HepG2 (cell line): ENCODE measurements at regions not wholly inside any gene's neighbourhood (a gene's known extent, or its start where the extent isn't known, plus 50 kb on each side); places are given as distances from the start of the nearest gene placed in this dataset.
A peak's percentile ranks its signal among the peaks of the same experiment; 100 is the strongest.
"Not testable (repeated sequence)": the region's sequence is repeated elsewhere in the genome, so short reads cannot be mapped to it uniquely, and the experiment has no call there.

Source experiments
- ATAC-seq: fragments of 200-7000 bp; cut with Tn5 transposase; 3 replicates; pipeline ENCODE4 v1.9.1; 2020; ENCODE audit warnings: mild to moderate bottlenecking, moderate library complexity
- BruUV-seq: library from RNA; stranded (reverse); fragments of 400-500 nt; replicated peaks from 2 replicates; lab custom pipeline; 2021; lab: Mats Ljungman, UMichigan
- CTCF ChIA-PET: fragments of 300-600 bp; formaldehyde crosslinking; extraction: SDS; loops from one replicate; lab custom pipeline; 2021; ENCODE audit warnings: low total read pairs, inconsistent platforms, low intra/inter-chr PET ratio; lab: Yijun Ruan, JAX
- POLR2A ChIA-PET: fragments of 350-600 bp; sonication (Branson Sonifier 250); formaldehyde crosslinking; loops from one replicate; lab custom pipeline; 2020; ENCODE audit warnings: antibody characterized with exemption, inconsistent platforms; lab: Yijun Ruan, JAX
- DNase-seq: peaks from one replicate; pipeline ENCODE4 v3.0.0-alpha.2; 2015; ENCODE audit warnings: low spot score
- FAIRE-seq: peaks from 3 replicates; lab custom pipeline; 2011; peaks lifted over from hg19 to GRCh38; lab: Jason Lieb, UNC
- H2AFZ ChIP-seq: one replicate; pipeline ENCODE4 v1.6.1; 2011; ENCODE audit warnings: low read length, inconsistent platforms
- H3K27ac ChIP-seq: fragments of 300-600 bp; 3 replicates; pipeline ENCODE4 v1.8.0; 2011; ENCODE audit warnings: mixed run types, mild to moderate bottlenecking, mixed read lengths, low read length, inconsistent platforms; ENCODE audit not compliant: insufficient read depth; ENCODE audit errors: extremely low read length
- H3K27me3 ChIP-seq, 2 experiments: fragments of 200-600 bp in 1 of 2; 2 replicates in 1 of 2; 3 replicates in 1 of 2; pipeline versions ENCODE4 v1.6.0 to v1.8.0; 2011; ENCODE audit warnings: low read length in 2 of 2, mild to moderate bottlenecking in 2 of 2, moderate library complexity in 2 of 2, inconsistent platforms in 1 of 2; ENCODE audit not compliant: insufficient read depth in 2 of 2, control insufficient read depth in 1 of 2
- H3K36me3 ChIP-seq, 2 experiments: fragments of 200-600 bp in 1 of 2; replicated peaks in 1 of 2; 2 replicates in 1 of 2; 3 replicates in 1 of 2; pipeline versions ENCODE4 v1.5.1 to v1.8.0; 2011; ENCODE audit warnings: low read length in 2 of 2, inconsistent platforms in 1 of 2; ENCODE audit not compliant: insufficient read depth in 2 of 2, control insufficient read depth in 1 of 2
- H3K4me1 ChIP-seq: 2 replicates; pipeline ENCODE4 v1.5.1; 2012; ENCODE audit warnings: low read length, inconsistent platforms; ENCODE audit not compliant: insufficient read depth
- H3K4me2 ChIP-seq: 2 replicates; pipeline ENCODE4 v1.6.0; 2011; ENCODE audit warnings: low read depth, low read length, inconsistent platforms
- H3K4me3 ChIP-seq, 3 experiments: fragments of 200-600 bp in 1 of 3; sonication (generic), shearing (Covaris generic) in 1 of 3; replicated peaks in 1 of 3; 2 replicates each; pipeline ENCODE4 v1.5.1; 2011 to 2016; ENCODE audit warnings: low read length in 3 of 3, inconsistent platforms in 2 of 3, low read depth in 2 of 3, mild to moderate bottlenecking in 2 of 3, control low read depth in 1 of 3, mixed read lengths in 1 of 3; ENCODE audit not compliant: insufficient read depth in 1 of 3
- H3K79me2 ChIP-seq: one replicate; pipeline ENCODE4 v1.6.1; 2011; ENCODE audit warnings: low read length, inconsistent platforms; ENCODE audit not compliant: insufficient read depth
- H3K9ac ChIP-seq: 2 replicates; pipeline ENCODE4 v1.6.0; 2011; ENCODE audit warnings: mild to moderate bottlenecking, low read depth, low read length, inconsistent platforms; ENCODE audit not compliant: insufficient read depth
- H3K9me3 ChIP-seq: 2 replicates; pipeline ENCODE4 v1.5.1; 2012; ENCODE audit warnings: mild to moderate bottlenecking, low read length
- H4K20me1 ChIP-seq: 2 replicates; pipeline ENCODE4 v1.6.0; 2011; ENCODE audit warnings: inconsistent platforms, mild to moderate bottlenecking, low read length, moderate library complexity; ENCODE audit not compliant: insufficient read depth
- WGBS: methylation state at CpG from one replicate; pipeline ENCODE4 v1.1.6; 2017; ENCODE audit warnings: low lambda C conversion rate; 5-methylcytosine and 5-hydroxymethylcytosine counted together
- in situ Hi-C: cut with HindIII; loops from 2 replicates; pipeline ENCODE4 v1.10.0; 2017; ENCODE audit warnings: low pct_unique_long_range_greater_than_20kb; ENCODE audit not compliant: extremely low pct_ligation_motif_present
- intact Hi-C: fragments of 100-400 bp; cut with micrococcal nuclease; formaldehyde crosslinking; loops from one replicate; pipeline ENCODE4 v1.10.0; 2022; ENCODE audit not compliant: unreplicated experiment

DNA sequence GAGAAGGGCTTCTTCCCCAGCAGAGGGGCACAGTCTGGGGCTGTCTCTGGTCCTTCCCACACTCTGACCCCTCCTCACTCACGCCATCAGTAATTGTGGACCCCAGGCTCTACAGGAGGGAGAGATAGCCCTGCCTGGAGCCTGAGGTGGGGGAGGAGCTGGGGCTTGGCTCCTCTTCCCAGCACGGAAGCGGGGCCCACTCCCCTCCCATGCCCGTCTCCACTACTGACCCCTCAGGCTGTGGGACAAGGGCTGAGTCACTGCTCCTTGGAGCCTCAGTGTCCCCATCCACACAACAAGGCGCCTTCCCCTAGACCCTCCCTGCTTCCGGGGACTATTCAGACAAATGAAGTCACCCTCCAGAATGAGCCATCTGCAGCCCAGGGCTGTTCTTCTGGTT, 133.1 kb downstream of the TNFRSF13B start:
- not testable (repeated sequence) for H3K9ac ChIP-seq, H3K4me2 ChIP-seq, DNase-seq

DNA sequence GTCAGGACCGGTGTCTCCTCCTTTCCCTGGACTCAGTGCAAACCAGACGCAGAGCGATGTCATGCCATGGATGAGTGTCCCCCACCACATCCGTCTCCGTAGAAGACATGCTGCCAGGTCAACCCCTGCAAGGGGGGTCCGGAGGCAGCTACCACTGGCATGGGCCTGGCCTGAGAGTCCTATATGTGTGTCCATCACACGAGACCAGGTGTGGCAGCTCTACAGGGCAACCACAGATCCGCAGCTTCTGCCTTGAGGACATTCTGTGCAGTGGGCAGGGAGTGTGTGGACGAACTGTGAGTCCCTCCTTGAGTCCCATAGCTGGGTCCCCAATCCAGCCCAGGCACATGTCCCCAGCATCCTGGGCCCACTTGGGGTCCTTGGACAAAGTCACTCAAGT, 133.6 kb downstream of the TNFRSF13B start:
- H3K9ac ChIP-seq, H3K27ac ChIP-seq, H3K4me3 ChIP-seq, H3K36me3 ChIP-seq, H3K4me1 ChIP-seq, POLR2A ChIA-PET, DNase-seq, BruUV-seq, H3K4me2 ChIP-seq, FAIRE-seq, CTCF ChIA-PET, H3K9me3 ChIP-seq, H3K27me3 ChIP-seq, intact Hi-C loops, H4K20me1 ChIP-seq, in situ Hi-C loops, H2AFZ ChIP-seq, H3K79me2 ChIP-seq: not testable (repeated sequence)
- peak; percentile 46 for ATAC-seq
- 0% methylated on average over 2 of the region's 9 CpGs for WGBS

More for the DNA sequence above, 133.1 kb downstream of the TNFRSF13B start:
- H3K79me2 ChIP-seq, CTCF ChIA-PET, POLR2A ChIA-PET, H3K36me3 ChIP-seq, H2AFZ ChIP-seq, BruUV-seq, FAIRE-seq, H3K27me3 ChIP-seq, H3K9me3 ChIP-seq, in situ Hi-C loops, H3K4me3 ChIP-seq, H3K4me1 ChIP-seq, intact Hi-C loops, H4K20me1 ChIP-seq, H3K27ac ChIP-seq: not testable (repeated sequence)
- WGBS, result no CpG with 5 or more reads among the region's 6 CpGs
- peak; percentile 23; the same call in 1 of the 3 replicates for ATAC-seq

DNA sequence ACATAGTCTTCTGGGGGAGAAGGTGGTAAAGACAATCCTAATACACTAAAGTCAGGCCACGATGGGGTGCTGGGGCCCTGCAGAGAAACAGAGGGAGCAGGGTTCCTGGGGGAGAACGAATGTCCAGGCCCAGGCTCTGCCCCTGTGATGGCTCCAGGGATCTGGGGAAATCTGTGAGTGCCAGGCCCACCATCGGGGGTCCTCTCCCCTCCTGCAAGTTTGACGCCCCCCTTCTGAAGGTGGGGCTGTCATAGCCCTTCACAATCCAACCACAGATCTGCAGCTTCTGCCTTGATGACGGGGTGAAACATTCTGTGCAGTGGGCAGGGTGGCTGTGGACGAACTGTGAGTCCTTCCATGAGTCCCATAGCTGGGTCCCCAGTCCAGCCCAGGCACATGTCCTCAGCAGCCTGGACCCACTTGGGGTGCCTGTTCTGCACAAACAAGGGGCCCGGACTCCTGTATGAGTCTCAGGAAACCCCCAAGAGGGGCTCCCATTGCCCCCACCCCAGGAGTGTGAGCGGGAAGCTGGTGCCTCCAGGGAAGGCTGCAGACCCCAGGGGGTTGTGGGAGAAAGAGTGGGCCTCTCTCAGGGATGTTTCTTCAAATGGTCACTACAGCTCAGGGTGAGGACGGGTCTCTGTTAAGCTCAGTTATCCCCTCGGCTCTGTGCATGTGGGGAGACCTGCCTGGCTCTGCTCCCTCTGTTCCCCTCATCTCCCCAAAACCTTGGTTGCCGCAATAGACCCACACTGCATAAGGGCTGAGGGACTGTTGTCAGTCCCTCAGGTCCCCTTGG, 134.3 kb downstream of the TNFRSF13B start:
- H3K9ac ChIP-seq, ATAC-seq, FAIRE-seq, in situ Hi-C loops, H3K4me1 ChIP-seq, H3K36me3 ChIP-seq, intact Hi-C loops, H3K4me2 ChIP-seq, DNase-seq, BruUV-seq, H3K79me2 ChIP-seq, H3K9me3 ChIP-seq, H3K27me3 ChIP-seq, H3K4me3 ChIP-seq, H2AFZ ChIP-seq, H3K27ac ChIP-seq, CTCF ChIA-PET, H4K20me1 ChIP-seq, POLR2A ChIA-PET: not testable (repeated sequence)
- WGBS, result no CpG with 5 or more reads among the region's 11 CpGs

DNA sequence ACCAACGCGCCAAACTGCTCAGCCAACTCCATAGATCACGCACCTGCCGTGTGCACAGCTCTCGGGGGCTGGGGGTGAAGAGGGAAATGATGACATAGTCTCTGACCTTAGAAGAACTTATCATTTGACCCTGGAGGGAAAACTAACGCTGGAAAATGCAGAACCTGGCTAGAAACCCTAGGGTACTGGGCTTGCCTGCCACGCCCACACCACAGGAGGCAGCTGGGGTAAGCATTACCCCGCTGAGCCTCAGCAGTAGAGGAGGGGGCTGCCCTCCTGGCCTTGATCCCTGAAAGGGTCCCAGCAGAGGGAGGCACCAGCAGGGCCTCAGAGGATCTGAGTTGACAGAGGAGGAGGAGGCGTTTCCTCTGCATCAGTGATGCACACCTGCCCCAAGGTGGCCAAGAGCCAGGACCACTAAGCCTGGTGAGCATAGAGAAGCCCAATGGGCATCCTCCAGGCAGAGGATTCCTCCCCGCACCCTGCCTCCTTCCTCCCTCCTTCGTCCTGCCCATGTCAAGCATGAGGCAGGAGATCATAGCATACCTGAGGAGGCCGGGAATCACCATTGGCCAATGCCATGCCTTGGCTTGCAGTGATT, 135.5 kb downstream of the TNFRSF13B start:
- H3K4me2 ChIP-seq, H3K79me2 ChIP-seq, H3K36me3 ChIP-seq, H4K20me1 ChIP-seq, BruUV-seq, H3K4me1 ChIP-seq, H3K27ac ChIP-seq, POLR2A ChIA-PET, H3K27me3 ChIP-seq, H3K9me3 ChIP-seq, ATAC-seq, intact Hi-C loops, DNase-seq, FAIRE-seq, H2AFZ ChIP-seq, H3K4me3 ChIP-seq, CTCF ChIA-PET, H3K9ac ChIP-seq, in situ Hi-C loops: not testable (repeated sequence)
- WGBS, result 25% methylated on average over 2 of the region's 12 CpGs
